Mesendoderm (in vitro differentiated cells): ENCODE measurements at regions not wholly inside any gene's neighbourhood (a gene's known extent, or its start where the extent isn't known, plus 50 kb on each side); places are given as distances from the start of the nearest gene placed in this dataset.

Experiments
- DNase-seq: peaks from one replicate; pipeline ENCODE4 v3.0.0; 2013
- H2AK5ac ChIP-seq: 2 replicates; pipeline ENCODE4 v1.6.1; 2013; ENCODE audit warnings: low read length, inconsistent platforms
- H2BK120ac ChIP-seq: 2 replicates; pipeline ENCODE4 v1.6.1; 2013; ENCODE audit warnings: low read depth, mild to moderate bottlenecking, low read length, moderate library complexity, mixed read lengths
- H2BK15ac ChIP-seq: replicated peaks from 2 replicates; pipeline ENCODE4 v1.6.1; 2013; ENCODE audit warnings: low read depth, mild to moderate bottlenecking, moderate library complexity
- H2BK5ac ChIP-seq: 2 replicates; pipeline ENCODE4 v1.6.1; 2013; ENCODE audit warnings: low read length, inconsistent platforms
- H3K18ac ChIP-seq: 2 replicates; pipeline ENCODE4 v1.6.1; 2013; ENCODE audit warnings: mild to moderate bottlenecking, low read length, mixed read lengths
- H3K23ac ChIP-seq: one replicate; pipeline ENCODE4 v1.6.1; 2013; ENCODE audit warnings: low read length
- H3K27ac ChIP-seq: 2 replicates; pipeline ENCODE4 v1.5.1; 2013; ENCODE audit warnings: low read depth, mild to moderate bottlenecking, inconsistent platforms, low read length, moderate library complexity
- H3K27me3 ChIP-seq: 2 replicates; pipeline ENCODE4 v1.6.1; 2013; ENCODE audit warnings: low read length, control low read depth, mild to moderate bottlenecking, inconsistent platforms; ENCODE audit not compliant: insufficient read depth, poor library complexity
- H3K36me3 ChIP-seq: 2 replicates; pipeline ENCODE4 v1.6.1; 2013; ENCODE audit warnings: low read length, inconsistent platforms; ENCODE audit not compliant: control insufficient read depth, insufficient read depth
- H3K4ac ChIP-seq: one replicate; pipeline ENCODE4 v1.6.1; 2013; ENCODE audit warnings: low read depth, mild to moderate bottlenecking, low read length, moderate library complexity
- H3K4me1 ChIP-seq: 2 replicates; pipeline ENCODE4 v1.6.1; 2013; ENCODE audit warnings: low read depth, low read length, inconsistent platforms; ENCODE audit not compliant: control insufficient read depth
- H3K4me2 ChIP-seq: 2 replicates; pipeline ENCODE4 v1.6.1; 2013; ENCODE audit warnings: low read length
- H3K4me3 ChIP-seq: 2 replicates; pipeline ENCODE4 v1.5.1; 2013; ENCODE audit warnings: mild to moderate bottlenecking, low read length
- H3K56ac ChIP-seq: one replicate; pipeline ENCODE4 v1.6.1; 2013; ENCODE audit warnings: low read length
- H3K79me1 ChIP-seq: 2 replicates; pipeline ENCODE4 v1.6.1; 2013; ENCODE audit warnings: low read length, inconsistent platforms
- H3K79me2 ChIP-seq: 2 replicates; pipeline ENCODE4 v1.6.1; 2013; ENCODE audit warnings: mild to moderate bottlenecking, low read length; ENCODE audit not compliant: control insufficient read depth, insufficient read depth
- H3K9ac ChIP-seq: 2 replicates; pipeline ENCODE4 v1.6.1; 2013; ENCODE audit warnings: low read length, inconsistent platforms
- H4K5ac ChIP-seq: one replicate; pipeline ENCODE4 v1.6.1; 2013; ENCODE audit warnings: low read length
- H4K8ac ChIP-seq: one replicate; pipeline ENCODE4 v1.6.1; 2013; ENCODE audit warnings: low read depth, mild to moderate bottlenecking, control low read depth, low read length, moderate library complexity
- WGBS: extraction: QIAGEN DNeasy Blood & Tissue Kit; methylation state at CpG from one replicate; pipeline ENCODE4 v1.1.7; 2013; ENCODE audit warnings: low lambda C conversion rate, missing lambda C conversion rate; ENCODE audit not compliant: insufficient coverage; ENCODE audit errors: extremely low coverage; 5-methylcytosine and 5-hydroxymethylcytosine counted together

DNA sequence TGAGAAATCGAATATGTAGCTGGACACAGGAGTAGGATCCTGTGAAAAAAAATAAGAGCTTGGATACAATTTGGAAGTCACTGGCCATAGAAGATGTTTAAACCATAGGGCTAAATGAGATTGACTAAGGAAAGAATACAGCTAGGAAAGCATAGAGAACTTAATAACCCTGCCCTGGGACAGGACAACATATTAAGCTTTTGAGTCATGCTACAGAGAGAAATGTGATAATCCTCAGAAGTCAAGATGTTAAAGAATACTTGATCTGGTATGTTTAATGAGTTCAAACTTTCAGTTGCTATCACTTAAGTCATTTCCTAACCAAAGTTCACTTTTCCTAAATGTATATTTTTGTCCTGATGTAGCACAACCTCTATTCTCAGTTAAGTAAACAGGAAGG, 154.6 kb upstream of the TSHZ2 start:
- no peak overlapping the region for H2BK5ac ChIP-seq
- H4K8ac ChIP-seq, result no peak overlapping the region
- H3K27ac ChIP-seq, result no peak overlapping the region
- no peaks in the 10 kb centered on the region for H3K27me3 ChIP-seq
- H3K23ac ChIP-seq, result no peak overlapping the region
- H4K5ac ChIP-seq, result no peak overlapping the region
- H2AK5ac ChIP-seq, result no peak overlapping the region
- no CpG with 5 or more reads among the region's 1 CpG for WGBS
- no peaks in the 10 kb centered on the region for H3K36me3 ChIP-seq
- no peaks in the 10 kb centered on the region for H3K79me2 ChIP-seq
- no peak overlapping the region for H3K4me3 ChIP-seq
- no peak overlapping the region for H3K4ac ChIP-seq
- no peak overlapping the region for H3K56ac ChIP-seq
- DNase-seq, result no peak
- H3K79me1 ChIP-seq, result no peaks in the 10 kb centered on the region
- H3K9ac ChIP-seq, result no peak overlapping the region
- H3K4me1 ChIP-seq, result no peaks in the 10 kb centered on the region
- no peak overlapping the region for H3K4me2 ChIP-seq
- H2BK120ac ChIP-seq, result no peak overlapping the region
- H3K18ac ChIP-seq, result no peak overlapping the region
- H2BK15ac ChIP-seq, result no peak overlapping the region

DNA sequence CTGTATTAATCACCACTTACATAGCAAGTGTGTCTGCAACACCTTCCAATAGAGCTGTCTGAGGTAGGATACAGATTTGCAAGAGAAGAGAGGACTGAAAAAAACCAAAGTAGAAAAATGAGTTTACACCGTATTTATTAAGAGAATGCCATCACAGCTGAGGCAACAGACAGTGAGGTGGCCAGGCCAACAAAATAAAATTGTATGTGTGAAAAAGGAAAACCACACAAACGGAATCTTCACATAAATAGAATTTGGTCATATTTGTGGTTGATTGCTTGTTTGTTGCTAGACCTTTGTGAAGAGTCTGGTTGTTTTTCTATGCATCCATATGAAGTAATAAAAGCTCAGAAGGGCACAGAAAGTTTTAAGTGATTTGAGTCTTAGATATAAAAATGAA, 157.8 kb upstream of the TSHZ2 start:
- Histone ChIP-seq H3K23ac (no peak overlapping the region), H2BK120ac (no peak overlapping the region), H2BK15ac (no peak overlapping the region), H3K18ac (no peak overlapping the region), H3K27ac (no peak overlapping the region), H3K4me2 (no peak overlapping the region), H4K8ac (no peak overlapping the region), H2BK5ac (no peak overlapping the region), H3K36me3 (no peaks in the 10 kb centered on the region), H3K79me1 (no peaks in the 10 kb centered on the region), H3K4me3 (no peak overlapping the region), H3K4me1 (no peaks in the 10 kb centered on the region), H4K5ac (no peak overlapping the region), H3K9ac (no peak overlapping the region), H3K56ac (no peak overlapping the region), H3K4ac (no peak overlapping the region), H2AK5ac (no peak overlapping the region), H3K79me2 (no peaks in the 10 kb centered on the region), H3K27me3 (no peaks in the 10 kb centered on the region)
- DNase-seq, result no peak
- no CpG with 5 or more reads among the region's 2 CpGs for WGBS

DNA sequence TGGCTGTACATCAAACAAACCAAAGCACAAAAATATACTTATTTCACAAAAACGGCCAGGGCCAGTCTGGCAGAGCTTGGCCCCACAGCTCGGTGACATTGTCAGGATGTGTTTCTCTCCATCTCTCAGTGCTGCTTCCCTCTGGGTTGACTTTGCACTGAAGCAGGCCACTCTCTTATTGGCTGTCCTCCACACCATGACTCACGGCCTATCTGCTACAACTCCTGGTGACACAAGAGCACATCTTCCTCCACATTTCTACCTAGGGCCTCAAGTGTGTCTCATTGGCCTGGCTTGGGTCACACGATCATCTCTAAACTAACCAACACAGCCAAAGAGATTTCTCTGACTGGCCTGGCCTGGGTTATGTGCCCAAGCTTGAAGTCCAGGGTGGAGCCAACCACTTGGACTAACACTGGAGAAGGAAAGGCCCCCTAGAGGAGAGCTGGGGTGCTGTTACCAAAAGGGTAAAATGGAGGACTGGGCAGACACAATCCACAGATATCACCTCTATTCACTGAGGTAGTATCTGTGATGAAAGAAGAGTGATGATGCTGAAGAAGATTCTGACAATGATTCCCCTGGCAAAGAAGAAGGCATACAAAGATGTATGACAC, 159.8 kb upstream of the TSHZ2 start:
- Histone ChIP-seq H2BK15ac (no peak overlapping the region), H2BK5ac (no peak overlapping the region), H3K56ac (no peak overlapping the region), H3K23ac (no peak overlapping the region), H3K4ac (no peak overlapping the region), H4K8ac (no peak overlapping the region), H3K27ac (no peak overlapping the region), H3K36me3 (no peaks in the 10 kb centered on the region), H3K27me3 (no peaks in the 10 kb centered on the region), H2BK120ac (no peak overlapping the region), H3K4me2 (no peak overlapping the region), H3K4me1 (no peaks in the 10 kb centered on the region), H3K79me2 (no peaks in the 10 kb centered on the region), H3K4me3 (no peak overlapping the region), H4K5ac (no peak overlapping the region), H3K9ac (no peak overlapping the region), H3K79me1 (no peaks in the 10 kb centered on the region), H3K18ac (no peak overlapping the region), H2AK5ac (no peak overlapping the region)
- peak; percentile 23 for DNase-seq
- no CpG with 5 or more reads among the region's 4 CpGs for WGBS

DNA sequence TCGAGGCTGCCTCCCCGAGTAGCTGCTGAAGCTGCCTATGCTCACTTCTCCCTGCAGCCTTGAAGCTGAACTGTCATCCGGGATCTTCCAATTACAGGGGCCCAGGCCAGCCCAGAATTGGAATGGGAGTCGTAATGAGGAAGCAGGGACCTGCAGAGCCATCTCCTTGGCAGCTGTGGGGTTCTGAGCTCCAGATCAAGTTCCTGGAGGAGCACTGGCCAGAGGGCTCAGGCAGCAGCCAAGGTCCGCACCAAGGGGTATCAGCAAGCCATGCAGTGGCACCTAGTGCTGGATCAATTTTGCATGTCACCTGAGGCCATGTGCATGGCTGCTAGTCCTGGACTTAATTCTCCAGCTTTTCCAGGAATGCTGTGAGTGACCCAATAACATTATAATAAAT, 163.2 kb upstream of the TSHZ2 start:
- no CpG with 5 or more reads among the region's 5 CpGs for WGBS
- H3K4ac ChIP-seq, result no peak overlapping the region
- no peaks in the 10 kb centered on the region for H3K27me3 ChIP-seq
- no peak overlapping the region for H2AK5ac ChIP-seq
- no peak overlapping the region for H3K23ac ChIP-seq
- H3K56ac ChIP-seq, result no peak overlapping the region
- no peaks in the 10 kb centered on the region for H3K79me2 ChIP-seq
- H4K8ac ChIP-seq, result no peak overlapping the region
- no peak overlapping the region for H4K5ac ChIP-seq
- H2BK15ac ChIP-seq, result no peak overlapping the region
- H3K18ac ChIP-seq, result no peak overlapping the region
- no peak overlapping the region for H3K27ac ChIP-seq
- H3K36me3 ChIP-seq, result no peaks in the 10 kb centered on the region
- DNase-seq, result no peak
- H3K4me3 ChIP-seq, result no peak overlapping the region
- no peaks in the 10 kb centered on the region for H3K4me1 ChIP-seq
- no peaks in the 10 kb centered on the region for H3K79me1 ChIP-seq
- no peak overlapping the region for H3K9ac ChIP-seq
- no peak overlapping the region for H2BK5ac ChIP-seq
- H2BK120ac ChIP-seq, result no peak overlapping the region
- no peak overlapping the region for H3K4me2 ChIP-seq

DNA sequence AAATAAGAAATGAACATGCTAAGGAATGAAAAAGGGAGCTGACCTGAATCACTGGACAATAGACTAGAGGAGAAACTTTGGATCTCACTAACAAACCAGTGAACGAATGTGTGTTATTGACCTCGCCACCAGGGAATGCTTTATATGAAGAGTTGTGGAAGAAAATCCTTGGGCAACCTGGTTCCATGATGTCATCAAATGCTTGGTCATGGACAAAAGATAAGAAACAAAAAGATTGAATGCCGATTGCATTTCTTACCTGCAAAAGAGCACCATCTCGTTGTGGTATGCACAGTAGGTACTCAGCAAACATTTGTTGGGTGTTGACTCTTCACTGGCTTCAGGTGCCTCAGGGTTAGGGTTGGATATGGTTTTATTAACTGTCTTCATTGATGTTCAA, 165.2 kb upstream of the TSHZ2 start:
- DNase-seq, result no peak
- H3K56ac ChIP-seq, result no peak overlapping the region
- H3K23ac ChIP-seq, result no peak overlapping the region
- H3K27me3 ChIP-seq, result no peaks in the 10 kb centered on the region
- WGBS, result no CpG with 5 or more reads among the region's 4 CpGs
- no peaks in the 10 kb centered on the region for H3K4me1 ChIP-seq
- H3K18ac ChIP-seq, result no peak overlapping the region
- H3K4ac ChIP-seq, result no peak overlapping the region
- no peak overlapping the region for H3K4me2 ChIP-seq
- no peak overlapping the region for H3K4me3 ChIP-seq
- no peak overlapping the region for H4K8ac ChIP-seq
- no peak overlapping the region for H2BK15ac ChIP-seq
- H3K27ac ChIP-seq, result no peak overlapping the region
- no peak overlapping the region for H4K5ac ChIP-seq
- no peak overlapping the region for H2AK5ac ChIP-seq
- no peak overlapping the region for H2BK120ac ChIP-seq
- no peak overlapping the region for H2BK5ac ChIP-seq
- no peaks in the 10 kb centered on the region for H3K79me2 ChIP-seq
- H3K9ac ChIP-seq, result no peak overlapping the region
- no peaks in the 10 kb centered on the region for H3K36me3 ChIP-seq
- no peaks in the 10 kb centered on the region for H3K79me1 ChIP-seq

DNA sequence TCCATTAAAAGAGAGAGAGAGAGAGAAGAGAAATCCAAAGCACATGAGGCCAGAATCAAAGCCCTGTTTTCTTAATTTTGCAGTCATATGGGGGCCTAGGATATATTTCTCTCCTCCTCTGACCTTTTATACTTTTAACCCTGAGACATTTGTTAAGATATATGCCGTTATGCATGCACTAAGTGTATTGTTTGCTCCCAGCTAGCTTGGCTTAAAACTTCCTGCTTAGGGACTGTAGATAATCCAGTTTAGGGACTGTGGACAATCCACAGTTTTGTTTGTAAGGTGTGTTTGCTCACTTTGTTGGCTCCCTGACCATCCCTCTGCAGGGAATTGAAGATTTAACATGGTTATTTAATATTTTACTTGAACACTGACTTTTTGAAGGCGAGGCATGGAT, 166.3 kb upstream of the TSHZ2 start:
- Histone ChIP-seq H3K9ac (no peak overlapping the region), H3K4ac (no peak overlapping the region), H4K8ac (no peak overlapping the region), H3K56ac (no peak overlapping the region), H3K79me1 (no peaks in the 10 kb centered on the region), H3K4me1 (no peaks in the 10 kb centered on the region), H4K5ac (no peak overlapping the region), H3K23ac (no peak overlapping the region), H2BK120ac (no peak overlapping the region), H2BK15ac (no peak overlapping the region), H3K18ac (no peak overlapping the region), H3K36me3 (no peaks in the 10 kb centered on the region), H2AK5ac (no peak overlapping the region), H3K79me2 (no peaks in the 10 kb centered on the region), H3K4me2 (no peak overlapping the region), H3K27me3 (no peaks in the 10 kb centered on the region), H3K4me3 (no peak overlapping the region), H3K27ac (no peak overlapping the region), H2BK5ac (no peak overlapping the region)
- DNase-seq, result no peak
- no CpG with 5 or more reads among the region's 2 CpGs for WGBS
